OCI-LY7 (cell line): ENCODE measurements at regions not wholly inside any gene's neighbourhood (a gene's known extent, or its start where the extent isn't known, plus 50 kb on each side); places are given as distances from the start of the nearest gene placed in this dataset.

Experiments used
- EZH2phosphoT487 ChIP-seq: fragments of 200-600 bp; sonication (generic); IDR thresholded peaks from 2 replicates; pipeline ENCODE4 v1.6.1; 2018; ENCODE audit warnings: low read depth, borderline replicate concordance, mild to moderate bottlenecking, mixed run types, antibody characterized with exemption, low read length, moderate library complexity, mixed read lengths
- TF ChIP-seq, protein P1 (sequence below): fragments of 200-600 bp; sonication (generic); conservative IDR thresholded peaks from 2 replicates; pipeline ENCODE4 v1.5.1; 2014; ENCODE audit warnings: mild to moderate bottlenecking, antibody characterized with exemption, low read length, moderate library complexity, mixed read lengths

GRCh38 chr11:23991165-23991539 is 505.7 kb upstream of the LUZP2 start:
- TF ChIP-seq, protein P1, sequence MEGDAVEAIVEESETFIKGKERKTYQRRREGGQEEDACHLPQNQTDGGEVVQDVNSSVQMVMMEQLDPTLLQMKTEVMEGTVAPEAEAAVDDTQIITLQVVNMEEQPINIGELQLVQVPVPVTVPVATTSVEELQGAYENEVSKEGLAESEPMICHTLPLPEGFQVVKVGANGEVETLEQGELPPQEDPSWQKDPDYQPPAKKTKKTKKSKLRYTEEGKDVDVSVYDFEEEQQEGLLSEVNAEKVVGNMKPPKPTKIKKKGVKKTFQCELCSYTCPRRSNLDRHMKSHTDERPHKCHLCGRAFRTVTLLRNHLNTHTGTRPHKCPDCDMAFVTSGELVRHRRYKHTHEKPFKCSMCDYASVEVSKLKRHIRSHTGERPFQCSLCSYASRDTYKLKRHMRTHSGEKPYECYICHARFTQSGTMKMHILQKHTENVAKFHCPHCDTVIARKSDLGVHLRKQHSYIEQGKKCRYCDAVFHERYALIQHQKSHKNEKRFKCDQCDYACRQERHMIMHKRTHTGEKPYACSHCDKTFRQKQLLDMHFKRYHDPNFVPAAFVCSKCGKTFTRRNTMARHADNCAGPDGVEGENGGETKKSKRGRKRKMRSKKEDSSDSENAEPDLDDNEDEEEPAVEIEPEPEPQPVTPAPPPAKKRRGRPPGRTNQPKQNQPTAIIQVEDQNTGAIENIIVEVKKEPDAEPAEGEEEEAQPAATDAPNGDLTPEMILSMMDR = no peak
- TF ChIP-seq EZH2phosphoT487 = no peak
